B cell (primary cell): ENCODE measurements at regions not wholly inside any gene's neighbourhood (a gene's known extent, or its start where the extent isn't known, plus 50 kb on each side); places are given as distances from the start of the nearest gene placed in this dataset.

ENCODE experiments used
- ATAC-seq: fragments of 200-7000 bp; cut with Tn5 transposase; one replicate; pipeline ENCODE4 v1.10.0; 2021; ENCODE audit warnings: low read depth, mild to moderate bottlenecking, moderate number of reproducible peaks, moderate library complexity
- CTCF ChIA-PET: fragments of 350-600 bp; sonication (Branson Sonifier 250); formaldehyde crosslinking; loops from one replicate; lab custom pipeline; 2021; ENCODE audit warnings: antibody characterized with exemption, inconsistent platforms; lab: Charles Lee
- POLR2A ChIA-PET: fragments of 350-600 bp; sonication (Branson Sonifier 250); formaldehyde crosslinking; loops from one replicate; lab custom pipeline; 2021; ENCODE audit warnings: antibody characterized with exemption; lab: Charles Lee
- DNase-seq: peaks from one replicate; pipeline ENCODE4 v3.0.0; 2013
- H2AFZ ChIP-seq: 2 replicates; pipeline ENCODE4 v1.6.1; 2012; ENCODE audit warnings: mild to moderate bottlenecking, low read depth, low read length; ENCODE audit not compliant: insufficient read depth, poor library complexity, severe bottlenecking
- H3K27ac ChIP-seq, 2 donors: 1 replicate in 1 of 2; 2 replicates in 1 of 2; pipeline ENCODE4 v1.5.1; 2012 to 2013; ENCODE audit warnings: low read length in 2 of 2, mild to moderate bottlenecking in 2 of 2, moderate library complexity in 1 of 2
- H3K27me3 ChIP-seq, 4 experiments: fragments of 200-600 bp in 1 of 4; sonication (generic) in 1 of 4; replicated peaks in 1 of 4; 1 replicate in 2 of 4; 2 replicates in 2 of 4; pipeline versions ENCODE4 v1.6.1 to v1.7.0; 2013 to 2016; ENCODE audit warnings: low read length in 3 of 4, mild to moderate bottlenecking in 2 of 4, mixed read lengths in 1 of 4, moderate library complexity in 1 of 4; ENCODE audit not compliant: insufficient read depth in 4 of 4, control insufficient read depth in 3 of 4; ENCODE audit errors: control extremely low read depth in 1 of 4
- H3K36me3 ChIP-seq, 2 experiments: replicated peaks in 1 of 2; 1 replicate in 1 of 2; 2 replicates in 1 of 2; pipeline versions ENCODE4 v1.6.1 to v1.7.1; 2013; ENCODE audit warnings: low read length in 1 of 2; ENCODE audit not compliant: insufficient read depth in 2 of 2, control insufficient read depth in 1 of 2; ENCODE audit errors: control extremely low read depth in 1 of 2, extremely low read depth in 1 of 2
- H3K4me1 ChIP-seq, 2 donors: fragments of 200-600 bp in 1 of 2; sonication (generic) in 1 of 2; 1 replicate in 1 of 2; 2 replicates in 1 of 2; pipeline versions ENCODE4 v1.5.1 to v1.6.1; 2013 to 2017; ENCODE audit warnings: low read length in 2 of 2; ENCODE audit not compliant: control insufficient read depth in 2 of 2, insufficient read depth in 2 of 2
- H3K4me2 ChIP-seq: replicated peaks from 2 replicates; pipeline ENCODE3; 2012; ENCODE audit warnings: mild to moderate bottlenecking, low read depth, low read length; ENCODE audit not compliant: poor library complexity, severe bottlenecking
- H3K4me3 ChIP-seq, 5 experiments: fragments of 200-600 bp in 1 of 5; sonication (generic) in 1 of 5; 1 replicate in 3 of 5; 2 replicates in 2 of 5; pipeline versions ENCODE4 v1.5.1 to v1.7.0; 2011 to 2016; ENCODE audit warnings: low read length in 4 of 5, mild to moderate bottlenecking in 4 of 5, low read depth in 2 of 5, control low read depth in 1 of 5, moderate library complexity in 1 of 5; ENCODE audit not compliant: insufficient read depth in 1 of 5; ENCODE audit errors: control extremely low read depth in 1 of 5, extremely low read depth in 1 of 5
- H3K79me2 ChIP-seq: fragments of 200-600 bp; sonication (generic); one replicate; pipeline ENCODE4 v1.6.0; 2016; ENCODE audit warnings: low read length; ENCODE audit not compliant: control insufficient read depth, insufficient read depth
- H3K9ac ChIP-seq: fragments of 200-600 bp; sonication (generic); 2 replicates; pipeline ENCODE4 v1.6.1; 2017; ENCODE audit warnings: mild to moderate bottlenecking, low read length, moderate library complexity
- H3K9me3 ChIP-seq, 3 donors: one replicate each; pipeline versions ENCODE4 v1.6.1 to v1.7.1; 2013; ENCODE audit warnings: low read length in 2 of 3; ENCODE audit not compliant: control insufficient read depth in 2 of 3, insufficient read depth in 1 of 3; ENCODE audit errors: control extremely low read depth in 1 of 3
- H4K20me1 ChIP-seq: 2 replicates; pipeline ENCODE4 v1.6.0; 2012; ENCODE audit warnings: mild to moderate bottlenecking, low read length; ENCODE audit not compliant: insufficient read depth, control insufficient read depth, poor library complexity, severe bottlenecking
- H3K27ac Mint-ChIP-seq: one replicate; pipeline ENCODE4 v1.8.0; 2021; ENCODE audit warnings: mixed read lengths
- H3K27me3 Mint-ChIP-seq: one replicate; pipeline ENCODE4 v1.8.0; 2021; ENCODE audit warnings: mixed read lengths
- H3K4me1 Mint-ChIP-seq: one replicate; pipeline ENCODE4 v1.8.0; 2021; ENCODE audit warnings: mixed read lengths
- H3K4me3 Mint-ChIP-seq: one replicate; pipeline ENCODE4 v1.8.0; 2021; ENCODE audit warnings: mixed read lengths
- H3K9me3 Mint-ChIP-seq: one replicate; pipeline ENCODE4 v1.8.0; 2022; ENCODE audit warnings: mixed read lengths; ENCODE audit not compliant: insufficient read depth
- EZH2 ChIP-seq: IDR thresholded peaks from 2 replicates; pipeline ENCODE4 v1.6.1; 2012; ENCODE audit warnings: borderline replicate concordance, low read depth, mild to moderate bottlenecking, moderate library complexity, low read length; ENCODE audit not compliant: insufficient read depth, poor library complexity, severe bottlenecking
- WGBS: methylation state at CpG from one replicate; pipeline ENCODE4 v1.1.5; 2013; ENCODE audit warnings: missing lambda C conversion rate; ENCODE audit not compliant: insufficient coverage; 5-methylcytosine and 5-hydroxymethylcytosine counted together
- intact Hi-C: fragments of 100-400 bp; cut with micrococcal nuclease; formaldehyde crosslinking; loops from one replicate; pipeline ENCODE4 v1.10.0; 2022
- TF ChIP-seq, protein P1 (sequence below): fragments of 200-600 bp; IDR thresholded peaks from one replicate; pipeline ENCODE4 v1.8.0; 2022; ENCODE audit warnings: antibody characterized with exemption, mild to moderate bottlenecking

GRCh38 chrX:113260474-113260873, 419.8 kb upstream of the AMOT start:
- TF ChIP-seq EZH2, result no peak
- TF ChIP-seq, protein P1, sequence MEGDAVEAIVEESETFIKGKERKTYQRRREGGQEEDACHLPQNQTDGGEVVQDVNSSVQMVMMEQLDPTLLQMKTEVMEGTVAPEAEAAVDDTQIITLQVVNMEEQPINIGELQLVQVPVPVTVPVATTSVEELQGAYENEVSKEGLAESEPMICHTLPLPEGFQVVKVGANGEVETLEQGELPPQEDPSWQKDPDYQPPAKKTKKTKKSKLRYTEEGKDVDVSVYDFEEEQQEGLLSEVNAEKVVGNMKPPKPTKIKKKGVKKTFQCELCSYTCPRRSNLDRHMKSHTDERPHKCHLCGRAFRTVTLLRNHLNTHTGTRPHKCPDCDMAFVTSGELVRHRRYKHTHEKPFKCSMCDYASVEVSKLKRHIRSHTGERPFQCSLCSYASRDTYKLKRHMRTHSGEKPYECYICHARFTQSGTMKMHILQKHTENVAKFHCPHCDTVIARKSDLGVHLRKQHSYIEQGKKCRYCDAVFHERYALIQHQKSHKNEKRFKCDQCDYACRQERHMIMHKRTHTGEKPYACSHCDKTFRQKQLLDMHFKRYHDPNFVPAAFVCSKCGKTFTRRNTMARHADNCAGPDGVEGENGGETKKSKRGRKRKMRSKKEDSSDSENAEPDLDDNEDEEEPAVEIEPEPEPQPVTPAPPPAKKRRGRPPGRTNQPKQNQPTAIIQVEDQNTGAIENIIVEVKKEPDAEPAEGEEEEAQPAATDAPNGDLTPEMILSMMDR, result no peak
- no peak overlapping the region for H3K27ac ChIP-seq
- Mint-ChIP-seq H3K27me3 (no peaks in the 10 kb centered on the region), H3K9me3 (no peaks in the 10 kb centered on the region), H3K4me3 (no peak overlapping the region), H3K27ac (no peak overlapping the region), H3K4me1 (no peaks in the 10 kb centered on the region)
- DNase-seq (no peak), ATAC-seq (no peak)
- no peaks in the 10 kb centered on the region for H4K20me1 ChIP-seq
- H3K9me3 ChIP-seq, result no peaks in the 10 kb centered on the region
- no peaks in the 10 kb centered on the region for H3K36me3 ChIP-seq
- no peak overlapping the region for H3K4me2 ChIP-seq
- ChIA-PET POLR2A (no interaction called here), CTCF (no interaction called here)
- intact Hi-C loops, result no loop called here
- H2AFZ ChIP-seq, result no peak overlapping the region
- no peaks in the 10 kb centered on the region for H3K4me1 ChIP-seq
- no CpG with 5 or more reads among the region's 3 CpGs for WGBS
- H3K27me3 ChIP-seq, result no peaks in the 10 kb centered on the region
- no peak overlapping the region for H3K9ac ChIP-seq
- H3K4me3 ChIP-seq, result no peak overlapping the region
- no peaks in the 10 kb centered on the region for H3K79me2 ChIP-seq

GRCh38 chrX:113222305-113222704, 381.7 kb upstream of the AMOT start:
- Histone ChIP-seq H3K4me1 (no peaks in the 10 kb centered on the region), H3K9me3 (no peaks in the 10 kb centered on the region), H3K36me3 (no peaks in the 10 kb centered on the region), H3K79me2 (no peaks in the 10 kb centered on the region), H3K4me3 (no peak overlapping the region), H2AFZ (no peak overlapping the region), H4K20me1 (no peaks in the 10 kb centered on the region), H3K27me3 (no peaks in the 10 kb centered on the region), H3K27ac (no peak overlapping the region), H3K4me2 (no peak overlapping the region), H3K9ac (no peak overlapping the region)
- no peak for TF ChIP-seq EZH2
- TF ChIP-seq, protein P1, result no peak
- no peak overlapping the region for H3K27ac Mint-ChIP-seq
- ChIA-PET POLR2A (no interaction called here), CTCF (no interaction called here)
- DNase-seq (no peak), ATAC-seq (no peak)
- intact Hi-C loops, result no loop called here
- WGBS, result no CpG with 5 or more reads among the region's 3 CpGs
- no peaks in the 10 kb centered on the region for H3K27me3 Mint-ChIP-seq
- no peak overlapping the region for H3K4me3 Mint-ChIP-seq
- no peaks in the 10 kb centered on the region for H3K9me3 Mint-ChIP-seq
- H3K4me1 Mint-ChIP-seq, result no peaks in the 10 kb centered on the region
